A673 (cell line): ENCODE measurements at regions not wholly inside any gene's neighbourhood (a gene's known extent, or its start where the extent isn't known, plus 50 kb on each side); places are given as distances from the start of the nearest gene placed in this dataset.

Experiments used
- BruUV-seq: library from RNA; stranded (reverse); fragments of 400-500 nt; replicated peaks from 2 replicates; lab custom pipeline; 2021; lab: Mats Ljungman, UMichigan
- CTCF ChIA-PET: fragments of 300-600 bp; sonication (Branson Sonifier 250); formaldehyde crosslinking; loops from one replicate; lab custom pipeline; 2022; ENCODE audit warnings: antibody characterized with exemption; lab: Charles Lee
- POLR2A ChIA-PET: fragments of 300-600 bp; sonication (Branson Sonifier 250); formaldehyde crosslinking; loops from one replicate; lab custom pipeline; 2022; ENCODE audit warnings: antibody characterized with exemption; ENCODE audit not compliant: low non-redundant PET; lab: Charles Lee
- DNase-seq: peaks from one replicate; pipeline ENCODE4 v3.0.0-alpha.2; 2015; ENCODE audit warnings: low spot score
- H3K27ac ChIP-seq: fragments of 200-600 bp; sonication (generic); 2 replicates; pipeline ENCODE4 v1.5.1; 2016; ENCODE audit warnings: mixed run types, low read depth, mild to moderate bottlenecking, mixed read lengths, antibody characterized with exemption, low read length; ENCODE audit not compliant: poor library complexity, severe bottlenecking
- H3K27me3 ChIP-seq: fragments of 200-600 bp; sonication (generic); replicated peaks from 2 replicates; pipeline ENCODE4 v1.6.1; 2017; ENCODE audit warnings: mixed run types, low read depth, mild to moderate bottlenecking, mixed read lengths, antibody characterized with exemption, low read length; ENCODE audit not compliant: insufficient read depth, poor library complexity
- H3K36me3 ChIP-seq: fragments of 200-600 bp; sonication (generic); 2 replicates; pipeline ENCODE4 v1.6.1; 2016; ENCODE audit warnings: mixed run types, mild to moderate bottlenecking, mixed read lengths, antibody characterized with exemption, low read length; ENCODE audit not compliant: insufficient read depth, poor library complexity, severe bottlenecking
- H3K4me1 ChIP-seq: fragments of 200-600 bp; sonication (generic); 2 replicates; pipeline ENCODE4 v1.6.1; 2017; ENCODE audit warnings: mixed run types, mild to moderate bottlenecking, mixed read lengths, antibody characterized with exemption, low read length; ENCODE audit not compliant: insufficient read depth, poor library complexity, severe bottlenecking
- H3K4me3 ChIP-seq: fragments of 200-600 bp; sonication (generic); 2 replicates; pipeline ENCODE4 v1.5.1; 2016; ENCODE audit warnings: low read depth, mixed run types, mild to moderate bottlenecking, mixed read lengths, low read length; ENCODE audit not compliant: poor library complexity, severe bottlenecking
- H3K9me3 ChIP-seq: fragments of 200-600 bp; sonication (generic); 2 replicates; pipeline ENCODE4 v1.6.1; 2016; ENCODE audit warnings: mixed run types, low read depth, mild to moderate bottlenecking, mixed read lengths, antibody characterized with exemption, low read length; ENCODE audit not compliant: poor library complexity, severe bottlenecking
- EZH2 ChIP-seq: fragments of 200-600 bp; sonication (generic); IDR thresholded peaks from 2 replicates; pipeline ENCODE4 v1.6.1; 2017; ENCODE audit warnings: borderline replicate concordance, low read depth, mild to moderate bottlenecking, mixed read lengths, antibody characterized with exemption, low read length; ENCODE audit not compliant: poor library complexity, severe bottlenecking
- intact Hi-C: fragments of 100-400 bp; cut with micrococcal nuclease; formaldehyde crosslinking; loops from one replicate; pipeline ENCODE4 v1.10.0; 2022; ENCODE audit not compliant: unreplicated experiment
- TF ChIP-seq, protein P1 (sequence below): fragments of 300-800, 200-600 bp; sonication (generic); conservative IDR thresholded peaks from 2 replicates; pipeline ENCODE4 v1.5.1; 2017; ENCODE audit warnings: low read depth, mild to moderate bottlenecking, antibody characterized with exemption, low read length, moderate library complexity, mixed read lengths

DNA sequence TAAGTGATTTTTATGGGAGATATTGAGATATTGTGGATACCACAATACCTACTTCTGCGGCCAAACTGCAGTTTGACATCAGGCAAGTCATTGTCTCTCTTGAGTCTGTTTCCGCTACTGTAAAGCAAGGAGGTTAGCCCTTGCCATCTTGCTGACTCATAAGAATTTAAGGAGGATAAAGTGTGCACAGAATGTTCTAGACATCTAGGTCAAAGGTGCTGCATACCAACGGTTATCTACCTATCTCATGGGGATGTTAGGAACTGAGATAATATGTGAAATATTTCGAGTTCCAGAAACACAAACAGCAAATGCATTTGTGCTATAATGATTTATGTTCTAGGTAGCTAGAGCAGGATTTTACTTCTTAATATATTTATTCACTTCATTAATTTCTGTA lies 211.5 kb upstream of the NR3C2 start:
- Histone ChIP-seq H3K4me3 (no peak overlapping the region), H3K9me3 (no peaks in the 10 kb centered on the region), H3K4me1 (no peaks in the 10 kb centered on the region), H3K27me3 (no peaks in the 10 kb centered on the region), H3K36me3 (no peaks in the 10 kb centered on the region), H3K27ac (no peak overlapping the region)
- BruUV-seq, result no TSS peak
- ChIA-PET POLR2A (no interaction called here), CTCF (no interaction called here)
- intact Hi-C loops, result no loop called here
- no peak for DNase-seq
- TF ChIP-seq, protein P1, sequence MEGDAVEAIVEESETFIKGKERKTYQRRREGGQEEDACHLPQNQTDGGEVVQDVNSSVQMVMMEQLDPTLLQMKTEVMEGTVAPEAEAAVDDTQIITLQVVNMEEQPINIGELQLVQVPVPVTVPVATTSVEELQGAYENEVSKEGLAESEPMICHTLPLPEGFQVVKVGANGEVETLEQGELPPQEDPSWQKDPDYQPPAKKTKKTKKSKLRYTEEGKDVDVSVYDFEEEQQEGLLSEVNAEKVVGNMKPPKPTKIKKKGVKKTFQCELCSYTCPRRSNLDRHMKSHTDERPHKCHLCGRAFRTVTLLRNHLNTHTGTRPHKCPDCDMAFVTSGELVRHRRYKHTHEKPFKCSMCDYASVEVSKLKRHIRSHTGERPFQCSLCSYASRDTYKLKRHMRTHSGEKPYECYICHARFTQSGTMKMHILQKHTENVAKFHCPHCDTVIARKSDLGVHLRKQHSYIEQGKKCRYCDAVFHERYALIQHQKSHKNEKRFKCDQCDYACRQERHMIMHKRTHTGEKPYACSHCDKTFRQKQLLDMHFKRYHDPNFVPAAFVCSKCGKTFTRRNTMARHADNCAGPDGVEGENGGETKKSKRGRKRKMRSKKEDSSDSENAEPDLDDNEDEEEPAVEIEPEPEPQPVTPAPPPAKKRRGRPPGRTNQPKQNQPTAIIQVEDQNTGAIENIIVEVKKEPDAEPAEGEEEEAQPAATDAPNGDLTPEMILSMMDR, result no peak
- no peak for TF ChIP-seq EZH2

DNA sequence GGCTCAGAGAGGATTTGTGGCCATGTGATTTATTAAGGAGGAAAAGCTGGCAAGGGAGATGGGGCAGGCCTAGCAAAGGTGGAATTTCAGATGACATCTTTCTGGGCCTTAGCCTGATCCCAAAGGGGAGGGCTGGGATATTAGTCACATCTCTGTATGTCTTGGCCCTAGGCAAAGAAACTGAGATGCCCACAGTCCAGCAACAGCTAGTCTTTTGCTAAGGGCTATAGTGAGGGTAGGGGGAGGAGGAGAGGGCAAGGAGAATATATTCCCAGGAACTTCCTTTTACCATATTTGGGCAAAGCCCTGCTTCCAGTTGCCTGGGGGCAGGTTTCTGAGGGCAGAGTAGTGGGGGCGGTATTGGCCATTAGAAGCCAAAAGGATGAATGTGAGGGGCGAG lies 209.8 kb upstream of the NR3C2 start:
- BruUV-seq, result no TSS peak
- POLR2A ChIA-PET, result no interaction called here

DNA sequence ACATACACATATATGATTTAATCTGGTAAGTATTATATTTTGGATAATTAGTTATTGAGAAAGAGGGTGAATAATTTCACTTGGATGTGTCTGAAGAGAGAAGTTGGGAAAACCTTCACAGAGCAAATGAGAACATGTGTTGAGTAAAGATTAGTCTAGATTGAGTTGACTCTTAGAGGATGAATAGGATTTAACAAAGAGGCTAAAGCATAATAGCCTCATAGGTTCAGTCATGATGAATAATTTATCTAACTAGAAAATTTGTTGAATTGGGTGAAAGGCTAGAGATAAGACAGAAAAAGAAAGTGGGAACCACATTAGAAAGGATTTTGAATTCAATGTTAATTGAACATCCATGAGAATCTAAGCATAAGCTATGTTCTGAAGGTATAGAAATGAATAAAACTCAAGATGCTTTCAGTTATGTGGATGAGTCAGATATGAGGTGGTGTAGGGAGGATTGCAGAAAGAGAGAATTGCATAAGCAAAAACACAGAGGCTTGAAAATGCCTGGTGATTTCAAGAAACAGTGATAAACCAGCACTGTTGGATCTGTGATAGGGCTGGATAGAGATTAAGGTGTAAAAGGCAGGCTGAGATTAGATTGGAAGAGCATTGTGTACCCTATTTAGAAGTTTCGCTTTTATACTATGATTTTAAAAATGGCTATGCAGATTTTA lies 207.6 kb upstream of the NR3C2 start:
- Histone ChIP-seq H3K27me3 (peaks cover 22% of the 10 kb centered on the region), H3K9me3 (no peaks in the 10 kb centered on the region), H3K4me1 (no peaks in the 10 kb centered on the region), H3K36me3 (no peaks in the 10 kb centered on the region), H3K27ac (no peak overlapping the region), H3K4me3 (no peak overlapping the region)
- CTCF ChIA-PET, result no interaction called here
- intact Hi-C loops, result no loop called here
- POLR2A ChIA-PET, result no interaction called here
- peak; percentile 3 for DNase-seq
- BruUV-seq, result no TSS peak
- TF ChIP-seq EZH2, result no peak
- TF ChIP-seq, protein P1, result no peak

More for the DNA sequence above, 209.8 kb upstream of the NR3C2 start:
- no peaks in the 10 kb centered on the region for H3K36me3 ChIP-seq
- H3K4me3 ChIP-seq, result no peak overlapping the region
- intact Hi-C loops, result no loop called here
- DNase-seq, result no peak
- TF ChIP-seq EZH2, result no peak
- TF ChIP-seq, protein P1, result no peak
- no peak overlapping the region for H3K27ac ChIP-seq
- peaks cover 3% of the 10 kb centered on the region for H3K27me3 ChIP-seq
- H3K9me3 ChIP-seq, result no peaks in the 10 kb centered on the region
- CTCF ChIA-PET, result no interaction called here
- H3K4me1 ChIP-seq, result no peaks in the 10 kb centered on the region
